Activated T-helper 17 cell treated with anti-CD3 and anti-CD28 coated beads, Interleukin-2, amount 50 U/mL, for 72 hours (primary cell): ENCODE measurements at regions not wholly inside any gene's neighbourhood (a gene's known extent, or its start where the extent isn't known, plus 50 kb on each side); places are given as distances from the start of the nearest gene placed in this dataset.
"Not testable (repeated sequence)": the region's sequence is repeated elsewhere in the genome, so short reads cannot be mapped to it uniquely, and the experiment has no call there.

Experiments used
- ATAC-seq: fragments of 150-1000 bp; cut with Tn5 transposase; replicated peaks from 2 replicates; pipeline ENCODE4 v1.10.0; 2021; ENCODE audit warnings: mild to moderate bottlenecking, moderate library complexity
- H3K27ac Mint-ChIP-seq: one replicate; pipeline ENCODE4 v1.8.0; 2022; ENCODE audit warnings: mixed read lengths
- H3K27me3 Mint-ChIP-seq: one replicate; pipeline ENCODE4 v1.8.0; 2022; ENCODE audit warnings: mixed read lengths
- H3K36me3 Mint-ChIP-seq: one replicate; pipeline ENCODE4 v1.8.0; 2022; ENCODE audit warnings: low read depth, mild to moderate bottlenecking, mixed read lengths
- H3K4me1 Mint-ChIP-seq: one replicate; pipeline ENCODE4 v1.8.0; 2022; ENCODE audit warnings: mixed read lengths
- H3K4me3 Mint-ChIP-seq: one replicate; pipeline ENCODE4 v1.8.0; 2022; ENCODE audit warnings: mild to moderate bottlenecking, mixed read lengths
- H3K9me3 Mint-ChIP-seq: one replicate; pipeline ENCODE4 v1.8.0; 2022; ENCODE audit warnings: mixed read lengths

DNA sequence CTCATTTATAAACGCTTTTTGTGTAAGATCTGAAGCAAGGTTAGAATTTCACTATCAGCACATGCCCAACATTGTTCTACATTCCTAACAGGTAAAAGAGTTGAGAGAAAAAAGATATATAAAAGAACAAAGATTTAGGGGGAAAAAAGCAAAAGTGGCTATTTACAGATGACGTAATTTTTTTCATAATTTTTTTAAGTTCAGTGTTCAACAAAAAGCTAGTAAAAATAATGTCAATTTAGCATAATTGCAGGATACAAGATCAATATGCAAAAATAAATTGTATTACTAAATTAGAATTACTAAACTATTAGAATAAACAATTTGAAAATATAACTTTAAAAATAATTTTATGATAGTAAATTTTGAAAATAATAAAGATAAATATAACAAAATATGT, 405.0 kb downstream of the SEMA3D start:
- Mint-ChIP-seq H3K27me3 (no peaks in the 10 kb centered on the region), H3K4me3 (no peak overlapping the region), H3K4me1 (no peaks in the 10 kb centered on the region), H3K27ac (no peak overlapping the region), H3K36me3 (no peaks in the 10 kb centered on the region), H3K9me3 (no peaks in the 10 kb centered on the region)
- no peak for ATAC-seq

DNA sequence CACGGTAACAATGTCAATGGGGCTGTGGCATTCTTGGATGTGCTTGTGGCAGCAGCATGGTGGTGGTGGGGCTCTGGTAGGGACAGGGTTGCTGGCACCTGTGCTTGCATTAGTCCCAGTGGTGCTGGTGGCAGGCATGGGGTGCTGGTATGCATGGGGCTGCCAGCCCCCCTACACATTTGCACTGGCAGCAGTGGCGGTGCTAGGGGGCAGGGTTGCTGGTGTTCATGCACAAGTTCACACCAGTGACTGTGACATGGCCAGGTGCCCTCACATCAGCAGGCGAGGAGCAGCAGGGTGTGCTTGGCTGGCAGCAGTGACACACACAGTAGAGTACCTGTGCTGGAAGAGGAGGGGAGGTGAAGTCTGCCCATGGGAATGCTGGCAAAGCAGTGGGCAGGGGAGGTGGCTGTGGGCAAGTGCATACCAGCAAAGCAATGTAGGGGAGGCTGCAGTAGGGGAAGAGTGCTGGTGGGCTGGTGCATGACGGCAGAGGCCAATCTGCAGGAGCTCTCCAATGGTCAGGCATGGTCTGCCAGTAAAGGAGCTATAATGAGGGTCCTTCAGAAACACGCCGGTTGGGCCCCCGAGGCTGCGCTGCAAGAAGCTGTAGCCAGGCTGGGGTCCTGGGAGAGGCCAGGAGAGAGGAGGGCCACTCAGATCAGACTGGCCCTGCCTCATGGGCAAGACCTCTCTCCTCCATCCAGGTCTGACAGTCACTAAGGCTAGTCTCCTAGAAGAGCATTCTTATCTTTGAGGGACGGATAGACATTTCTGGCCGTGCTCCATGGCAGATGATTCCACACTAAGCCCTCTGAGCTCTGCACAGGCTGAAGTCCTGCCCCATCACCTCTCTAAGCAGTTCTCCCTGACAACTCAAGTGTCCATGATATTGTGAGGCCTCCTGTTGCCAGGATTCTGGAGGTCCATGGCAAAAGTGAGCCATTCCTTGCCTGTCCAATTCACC, 406.4 kb downstream of the SEMA3D start:
- ATAC-seq, result no peak
- Mint-ChIP-seq H3K4me1 (no peaks in the 10 kb centered on the region), H3K27ac (no peak overlapping the region), H3K36me3 (no peaks in the 10 kb centered on the region), H3K4me3 (no peak overlapping the region), H3K27me3 (no peaks in the 10 kb centered on the region), H3K9me3 (peaks cover 5% of the 10 kb centered on the region)

DNA sequence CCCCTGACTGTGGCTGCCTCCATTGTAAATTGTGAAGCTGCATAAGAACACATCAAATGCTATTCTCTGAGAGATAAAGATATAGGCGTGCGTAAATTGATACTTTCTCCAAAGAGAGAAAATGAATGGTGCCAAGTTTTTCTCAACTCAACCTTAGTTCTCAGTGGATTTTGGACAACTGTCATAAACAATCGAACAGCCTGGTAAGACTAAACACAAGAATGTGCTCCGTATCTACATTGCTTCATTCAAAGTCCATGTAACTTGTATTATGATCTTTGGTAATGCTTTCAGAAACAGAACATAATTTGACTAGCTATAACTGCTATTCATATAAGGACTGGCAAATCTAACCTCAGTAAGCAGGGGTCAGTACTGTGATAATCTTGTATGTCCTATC, 429.1 kb downstream of the SEMA3D start:
- no peaks in the 10 kb centered on the region for H3K36me3 Mint-ChIP-seq
- H3K9me3 Mint-ChIP-seq, result no peaks in the 10 kb centered on the region
- no peaks in the 10 kb centered on the region for H3K27me3 Mint-ChIP-seq
- no peak overlapping the region for H3K27ac Mint-ChIP-seq
- H3K4me3 Mint-ChIP-seq, result no peak overlapping the region
- no peak for ATAC-seq
- no peaks in the 10 kb centered on the region for H3K4me1 Mint-ChIP-seq

DNA sequence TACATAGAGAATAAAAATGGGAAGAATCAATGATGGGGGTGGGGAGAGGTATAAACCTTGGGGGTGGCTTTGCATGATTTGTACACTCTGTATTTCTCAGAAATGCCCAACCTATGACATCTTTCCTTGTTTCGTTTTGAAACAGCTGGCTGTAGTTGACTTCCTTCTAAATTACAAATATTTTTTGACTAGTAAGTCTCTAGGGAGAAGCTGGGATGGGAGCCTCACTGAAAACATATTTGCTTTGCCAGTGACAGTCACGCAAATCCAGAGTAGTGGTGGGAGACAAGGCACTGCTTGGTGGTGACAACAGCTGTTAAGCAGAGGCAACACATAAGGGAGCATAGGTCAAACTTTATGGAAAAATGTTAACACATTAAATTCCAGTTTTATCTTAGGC, 440.5 kb downstream of the SEMA3D start:
- Mint-ChIP-seq H3K4me3 (no peak overlapping the region), H3K27me3 (no peaks in the 10 kb centered on the region), H3K9me3 (peaks cover 3% of the 10 kb centered on the region), H3K27ac (no peak overlapping the region), H3K36me3 (no peaks in the 10 kb centered on the region), H3K4me1 (no peaks in the 10 kb centered on the region)
- ATAC-seq, result no peak

DNA sequence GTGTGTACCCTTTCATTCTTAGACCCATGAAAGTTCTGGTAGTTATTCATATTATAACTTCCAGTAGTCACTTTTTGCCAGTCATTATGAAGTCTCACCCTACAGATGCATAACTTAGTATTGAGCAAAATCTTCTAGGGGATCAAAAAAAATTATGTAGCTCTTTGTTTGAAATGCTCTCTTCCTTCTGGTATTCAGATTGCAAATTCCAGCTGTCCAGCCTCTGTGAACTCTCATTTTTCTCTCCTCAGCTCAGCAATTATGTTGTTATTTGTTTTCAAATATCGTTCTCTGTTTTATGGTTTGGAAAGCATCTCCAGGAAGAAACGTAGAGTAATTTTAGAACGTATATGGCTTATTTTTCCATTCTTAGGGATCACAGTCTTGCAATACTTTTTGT, 442.5 kb downstream of the SEMA3D start:
- Mint-ChIP-seq H3K36me3 (no peaks in the 10 kb centered on the region), H3K9me3 (peaks cover 3% of the 10 kb centered on the region), H3K4me1 (no peaks in the 10 kb centered on the region), H3K4me3 (no peak overlapping the region), H3K27me3 (no peaks in the 10 kb centered on the region), H3K27ac (no peak overlapping the region)
- ATAC-seq, result no peak

DNA sequence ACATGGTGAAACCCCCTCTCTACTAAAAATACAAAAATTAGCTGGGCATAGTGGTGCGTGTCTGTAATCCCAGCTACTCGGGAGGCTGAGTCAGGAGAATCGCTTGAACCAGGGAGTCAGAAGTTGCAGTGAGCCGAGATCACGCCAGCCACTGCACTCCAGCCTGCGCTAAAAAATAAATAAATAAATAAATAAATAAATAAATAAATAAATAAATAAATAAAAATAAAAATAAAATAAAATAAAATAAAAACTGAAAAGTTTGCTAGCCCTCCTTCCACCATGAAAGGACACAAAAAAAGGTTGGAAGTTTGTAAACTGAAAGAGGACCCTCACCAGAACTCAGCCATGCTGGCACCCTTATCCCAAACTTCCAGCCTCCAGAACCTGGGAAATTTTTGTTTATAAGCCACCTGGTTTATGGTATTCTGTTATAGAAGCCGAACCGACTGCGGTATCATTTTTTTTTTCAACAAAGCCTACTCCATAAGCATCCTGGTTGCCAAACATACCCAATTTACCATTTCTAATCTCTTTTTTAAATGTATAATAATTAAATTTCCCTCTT, 448.2 kb downstream of the SEMA3D start:
- Mint-ChIP-seq H3K36me3 (no peaks in the 10 kb centered on the region), H3K4me1 (no peaks in the 10 kb centered on the region), H3K27ac (no peak overlapping the region), H3K27me3 (no peaks in the 10 kb centered on the region), H3K9me3 (no peaks in the 10 kb centered on the region), H3K4me3 (no peak overlapping the region)
- no peak for ATAC-seq

DNA sequence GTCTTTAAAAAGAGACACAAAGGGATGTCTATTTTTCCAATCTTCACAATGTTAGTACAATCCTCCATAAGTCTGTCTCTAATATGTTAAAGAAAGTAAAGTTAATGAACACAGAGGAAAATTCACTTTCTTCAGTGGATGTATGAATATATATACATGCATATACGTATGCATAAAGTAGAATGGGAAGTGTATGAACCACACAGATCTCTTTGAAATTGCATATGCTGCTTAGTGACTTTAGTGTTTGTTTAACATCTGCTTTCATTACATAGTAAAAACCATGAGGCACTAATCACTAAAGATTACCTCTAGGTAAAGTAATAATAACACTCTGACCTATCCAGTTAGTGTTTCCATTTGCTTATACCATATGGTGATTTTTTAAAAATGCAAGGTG, 451.2 kb downstream of the SEMA3D start:
- Mint-ChIP-seq H3K4me1 (no peaks in the 10 kb centered on the region), H3K27me3 (no peaks in the 10 kb centered on the region), H3K27ac (no peak overlapping the region), H3K9me3 (no peaks in the 10 kb centered on the region), H3K4me3 (no peak overlapping the region), H3K36me3 (no peaks in the 10 kb centered on the region)
- no peak for ATAC-seq

DNA sequence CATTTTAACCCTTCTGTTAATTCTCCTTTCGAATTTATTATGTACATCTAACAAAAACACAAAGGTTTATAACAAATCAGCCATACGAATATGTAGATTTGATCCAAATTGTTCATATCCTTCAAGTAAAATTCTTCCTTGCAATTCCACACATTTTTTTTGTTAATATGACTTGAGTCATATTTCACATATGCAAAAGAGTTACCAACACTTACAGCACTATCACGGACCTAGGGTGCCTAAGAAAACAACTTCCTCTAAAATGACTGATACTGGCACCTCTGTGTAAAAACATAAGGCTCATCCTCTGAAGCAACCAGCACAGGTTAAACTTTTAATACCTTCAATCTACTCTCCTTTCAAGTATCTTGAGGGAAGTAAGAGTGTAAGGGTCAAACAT, 451.8 kb downstream of the SEMA3D start:
- Mint-ChIP-seq H3K27ac (no peak overlapping the region), H3K4me1 (no peaks in the 10 kb centered on the region), H3K36me3 (no peaks in the 10 kb centered on the region), H3K9me3 (no peaks in the 10 kb centered on the region), H3K4me3 (no peak overlapping the region), H3K27me3 (no peaks in the 10 kb centered on the region)
- ATAC-seq, result no peak

DNA sequence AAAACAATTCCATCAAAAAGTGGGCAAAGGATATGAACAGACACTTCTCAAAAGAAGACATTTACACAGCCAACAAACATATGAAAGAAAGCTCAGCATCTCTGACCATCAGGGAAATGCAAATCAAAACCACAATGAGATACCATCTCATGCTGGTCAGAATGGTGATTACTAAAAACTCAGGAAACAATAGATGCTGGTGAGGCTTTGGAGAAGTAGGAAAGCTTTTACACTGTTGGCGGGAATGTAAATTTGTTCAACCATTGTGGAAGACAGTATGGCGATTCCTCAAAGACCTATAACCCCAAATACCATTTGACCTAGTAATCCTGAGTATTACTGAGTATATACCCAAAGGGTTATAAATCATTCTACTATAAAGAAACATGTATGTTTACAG, 452.9 kb downstream of the SEMA3D start:
- not testable (repeated sequence) for H3K36me3 Mint-ChIP-seq, H3K4me3 Mint-ChIP-seq, H3K9me3 Mint-ChIP-seq, H3K4me1 Mint-ChIP-seq, H3K27me3 Mint-ChIP-seq, ATAC-seq, H3K27ac Mint-ChIP-seq

DNA sequence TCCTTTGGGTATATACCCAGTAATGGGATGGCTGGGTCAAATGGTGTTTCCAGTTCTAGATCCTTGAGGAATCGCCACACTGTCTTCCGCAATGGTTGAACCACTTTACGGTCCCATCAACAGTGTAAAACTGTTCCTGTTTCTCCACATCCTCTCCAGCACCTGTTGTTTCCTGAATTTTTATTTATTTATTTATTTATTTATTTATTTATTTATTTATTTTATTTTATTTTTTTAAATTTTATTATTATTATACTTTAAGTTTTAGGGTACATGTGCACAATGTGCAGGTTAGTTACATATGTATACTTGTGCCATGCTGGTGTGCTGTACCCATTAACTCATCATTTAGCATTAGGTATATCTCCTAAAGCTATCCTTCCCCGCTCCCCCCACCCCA, 456.0 kb downstream of the SEMA3D start:
- H3K4me1 Mint-ChIP-seq, H3K9me3 Mint-ChIP-seq, H3K27me3 Mint-ChIP-seq, H3K4me3 Mint-ChIP-seq, H3K27ac Mint-ChIP-seq, H3K36me3 Mint-ChIP-seq, ATAC-seq: not testable (repeated sequence)

DNA sequence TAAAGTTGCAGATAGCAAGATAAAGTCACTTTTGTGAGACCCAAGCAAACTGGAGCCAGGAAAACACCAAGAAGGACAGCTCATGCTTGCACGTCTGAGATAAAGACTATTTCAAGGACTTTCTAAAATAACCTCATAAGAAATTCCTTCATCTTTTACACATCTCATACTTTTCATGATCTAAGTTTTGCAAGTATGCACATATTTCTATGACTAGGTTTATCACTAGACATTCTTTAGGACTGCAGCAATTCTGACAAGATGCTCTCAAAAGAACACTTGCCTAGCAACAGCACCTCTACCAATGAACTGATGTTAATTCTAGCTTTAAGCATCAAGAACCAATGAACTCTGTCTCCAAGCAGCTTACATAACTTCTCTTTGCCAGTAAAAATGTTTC, 457.6 kb downstream of the SEMA3D start:
- Mint-ChIP-seq H3K9me3 (peaks cover 7% of the 10 kb centered on the region), H3K4me3 (no peak overlapping the region), H3K27ac (no peak overlapping the region), H3K4me1 (no peaks in the 10 kb centered on the region), H3K36me3 (no peaks in the 10 kb centered on the region), H3K27me3 (no peaks in the 10 kb centered on the region)
- ATAC-seq, result no peak

DNA sequence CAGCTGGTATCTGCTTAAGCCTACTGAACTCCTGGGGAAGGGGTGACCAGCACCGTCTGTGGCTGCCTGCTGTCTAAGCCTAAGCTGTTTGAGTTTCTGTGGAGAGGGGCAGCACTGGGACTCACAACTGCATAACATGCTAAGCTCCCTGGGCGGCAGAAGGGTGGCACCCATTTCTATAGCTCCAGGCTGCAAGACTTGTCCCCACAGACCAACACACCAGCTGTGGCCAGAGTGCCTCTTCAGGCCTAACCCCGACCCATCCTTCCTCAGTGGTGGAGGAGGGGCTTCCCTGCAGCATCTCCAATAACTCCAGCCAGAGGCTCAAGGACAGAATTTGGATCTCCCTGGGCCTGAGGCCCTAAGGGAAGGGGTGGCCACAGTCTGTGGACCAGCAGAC, 464.1 kb downstream of the SEMA3D start:
- H3K4me3 Mint-ChIP-seq, result no peak overlapping the region
- ATAC-seq, result no peak
- H3K9me3 Mint-ChIP-seq, result peaks cover 12% of the 10 kb centered on the region
- no peaks in the 10 kb centered on the region for H3K4me1 Mint-ChIP-seq
- no peaks in the 10 kb centered on the region for H3K36me3 Mint-ChIP-seq
- H3K27me3 Mint-ChIP-seq, result no peaks in the 10 kb centered on the region
- H3K27ac Mint-ChIP-seq, result no peak overlapping the region

DNA sequence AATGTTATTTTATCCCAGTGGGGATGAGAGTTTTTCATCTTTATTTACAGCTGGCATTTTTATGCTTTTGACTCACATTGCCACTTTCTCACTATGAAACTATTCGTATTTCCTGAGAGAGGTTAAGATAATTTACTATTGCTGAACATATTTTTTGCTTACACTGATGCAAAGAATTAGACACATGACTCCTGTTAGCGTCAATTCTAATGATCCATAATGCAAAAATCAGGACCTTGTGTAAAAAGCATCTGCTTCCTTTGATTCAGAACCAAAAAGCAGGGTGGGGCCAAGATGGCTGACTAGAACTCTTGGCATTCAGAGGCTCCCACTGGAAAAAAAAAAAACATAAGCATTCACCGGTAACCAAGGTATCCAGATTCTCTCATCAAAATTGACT, 464.8 kb downstream of the SEMA3D start:
- Mint-ChIP-seq H3K4me3 (no peak overlapping the region), H3K9me3 (peaks cover 12% of the 10 kb centered on the region), H3K27me3 (no peaks in the 10 kb centered on the region), H3K4me1 (no peaks in the 10 kb centered on the region), H3K27ac (no peak overlapping the region), H3K36me3 (no peaks in the 10 kb centered on the region)
- ATAC-seq, result no peak

DNA sequence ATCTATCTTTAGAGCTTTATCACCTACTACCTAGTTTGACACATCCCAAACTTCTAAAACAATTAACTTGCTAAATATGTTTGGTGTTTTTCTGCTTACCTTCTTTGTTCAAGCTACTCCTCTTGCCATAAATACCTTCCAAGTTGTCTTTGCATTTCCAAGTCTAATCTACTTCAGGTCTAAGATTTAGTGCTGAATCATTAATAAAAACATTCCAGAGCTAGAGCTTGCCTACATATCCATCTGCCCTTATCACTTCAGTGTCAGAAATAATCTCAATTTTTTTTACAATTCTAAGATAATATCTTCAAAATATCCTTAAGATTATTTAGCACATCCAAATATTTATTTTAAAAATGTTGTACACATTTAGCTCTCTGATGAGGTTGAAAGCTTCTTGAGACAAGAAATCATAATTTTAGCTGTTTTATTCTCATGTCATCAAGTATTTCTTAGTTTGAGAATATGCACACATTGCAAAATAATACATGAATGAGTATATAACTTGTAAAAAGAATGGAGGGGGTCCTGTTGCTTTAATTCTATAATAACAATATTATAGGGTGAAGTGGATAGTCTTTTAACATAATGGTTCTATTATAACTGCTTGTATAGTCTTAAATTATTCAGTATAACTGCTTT, 466.3 kb downstream of the SEMA3D start:
- peaks cover 12% of the 10 kb centered on the region for H3K9me3 Mint-ChIP-seq
- no peaks in the 10 kb centered on the region for H3K27me3 Mint-ChIP-seq
- H3K36me3 Mint-ChIP-seq, result no peaks in the 10 kb centered on the region
- no peaks in the 10 kb centered on the region for H3K4me1 Mint-ChIP-seq
- no peak overlapping the region for H3K4me3 Mint-ChIP-seq
- no peak for ATAC-seq
- no peak overlapping the region for H3K27ac Mint-ChIP-seq

DNA sequence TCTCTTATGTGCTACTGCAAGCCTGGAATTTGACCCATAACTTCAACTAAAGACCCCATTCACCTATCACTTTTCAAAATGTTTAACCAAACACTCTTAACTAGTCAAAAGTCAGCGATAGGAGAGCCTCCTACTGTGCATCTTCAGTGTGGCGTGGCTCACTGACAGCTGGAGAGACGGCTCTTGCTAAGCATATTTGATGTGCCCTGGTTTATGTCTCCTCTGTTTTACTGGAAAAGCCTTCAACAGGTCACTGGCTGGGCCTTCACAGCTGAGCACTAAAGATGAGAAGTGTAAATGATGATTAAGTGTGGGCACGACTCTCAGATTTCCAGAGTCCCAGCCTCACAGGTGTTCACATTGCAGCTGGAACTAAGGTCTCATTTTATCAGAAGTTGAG, 472.1 kb downstream of the SEMA3D start:
- H3K4me3 Mint-ChIP-seq, result no peak overlapping the region
- no peaks in the 10 kb centered on the region for H3K27me3 Mint-ChIP-seq
- H3K4me1 Mint-ChIP-seq, result no peaks in the 10 kb centered on the region
- peaks cover 7% of the 10 kb centered on the region for H3K9me3 Mint-ChIP-seq
- H3K27ac Mint-ChIP-seq, result no peak overlapping the region
- no peak for ATAC-seq
- no peaks in the 10 kb centered on the region for H3K36me3 Mint-ChIP-seq
